HL-60 (cell line): ENCODE measurements at regions not wholly inside any gene's neighbourhood (a gene's known extent, or its start where the extent isn't known, plus 50 kb on each side); places are given as distances from the start of the nearest gene placed in this dataset.

ENCODE experiments used
- POLR2AphosphoS5 ChIP-seq: IDR thresholded peaks from 2 replicates; pipeline ENCODE4 v1.6.1; 2012; ENCODE audit warnings: low read depth
- TF ChIP-seq, protein P1 (sequence below): IDR thresholded peaks from one replicate; pipeline ENCODE4 v1.5.1; 2011; ENCODE audit warnings: low read length, control low read depth, inconsistent platforms; ENCODE audit not compliant: insufficient read depth

DNA sequence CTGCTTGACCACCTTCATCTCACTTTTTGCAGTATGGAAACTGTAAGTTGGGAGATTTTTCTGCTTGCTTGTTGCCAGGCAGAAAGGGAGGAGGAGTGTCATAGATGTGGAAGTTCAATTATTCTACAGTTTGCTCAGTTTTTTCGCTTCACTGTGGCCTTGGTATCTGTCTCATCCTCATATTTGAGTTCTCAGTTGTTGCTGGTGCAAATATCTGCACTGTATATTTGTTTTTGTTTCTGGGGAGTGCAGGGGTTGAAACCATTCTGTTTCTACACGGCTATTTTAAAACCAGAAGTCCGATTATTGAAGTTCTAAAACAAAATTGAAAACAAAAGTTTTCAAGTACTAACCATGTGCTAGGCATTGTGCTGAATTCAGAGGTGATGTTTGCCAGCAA, 153.4 kb downstream of the JRKL start:
- TF ChIP-seq, protein P1, sequence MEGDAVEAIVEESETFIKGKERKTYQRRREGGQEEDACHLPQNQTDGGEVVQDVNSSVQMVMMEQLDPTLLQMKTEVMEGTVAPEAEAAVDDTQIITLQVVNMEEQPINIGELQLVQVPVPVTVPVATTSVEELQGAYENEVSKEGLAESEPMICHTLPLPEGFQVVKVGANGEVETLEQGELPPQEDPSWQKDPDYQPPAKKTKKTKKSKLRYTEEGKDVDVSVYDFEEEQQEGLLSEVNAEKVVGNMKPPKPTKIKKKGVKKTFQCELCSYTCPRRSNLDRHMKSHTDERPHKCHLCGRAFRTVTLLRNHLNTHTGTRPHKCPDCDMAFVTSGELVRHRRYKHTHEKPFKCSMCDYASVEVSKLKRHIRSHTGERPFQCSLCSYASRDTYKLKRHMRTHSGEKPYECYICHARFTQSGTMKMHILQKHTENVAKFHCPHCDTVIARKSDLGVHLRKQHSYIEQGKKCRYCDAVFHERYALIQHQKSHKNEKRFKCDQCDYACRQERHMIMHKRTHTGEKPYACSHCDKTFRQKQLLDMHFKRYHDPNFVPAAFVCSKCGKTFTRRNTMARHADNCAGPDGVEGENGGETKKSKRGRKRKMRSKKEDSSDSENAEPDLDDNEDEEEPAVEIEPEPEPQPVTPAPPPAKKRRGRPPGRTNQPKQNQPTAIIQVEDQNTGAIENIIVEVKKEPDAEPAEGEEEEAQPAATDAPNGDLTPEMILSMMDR: no peak
- no peak for TF ChIP-seq POLR2AphosphoS5
